Fibroblast of gingiva (primary cell): ENCODE measurements at regions not wholly inside any gene's neighbourhood (a gene's known extent, or its start where the extent isn't known, plus 50 kb on each side); places are given as distances from the start of the nearest gene placed in this dataset.
"Not testable (repeated sequence)": the region's sequence is repeated elsewhere in the genome, so short reads cannot be mapped to it uniquely, and the experiment has no call there.

Source experiments
- DNase-seq: peaks from one replicate; pipeline ENCODE4 v3.0.0-alpha.2; 2011; ENCODE audit warnings: low read depth

GRCh38 chr16:15307184-15307583 is 70.9 kb downstream of the NPIPA5 start:
- DNase-seq = not testable (repeated sequence)

- peak; percentile 0 for DNase-seq
These were observed 72.2 kb downstream of the NPIPA5 start for GRCh38 chr16:15305889-15306288.

GRCh38 chr16:15303667-15304324 is 74.3 kb downstream of the NPIPA5 start:
- DNase-seq = not testable (repeated sequence)

GRCh38 chr16:15297104-15297503 is 81.0 kb downstream of the NPIPA5 start:
- DNase-seq = not testable (repeated sequence)

- not testable (repeated sequence) for DNase-seq
These were observed 103.3 kb downstream of the NPIPA5 start for GRCh38 chr16:15274796-15275195.

- not testable (repeated sequence) for DNase-seq
These were observed 104.1 kb downstream of the NPIPA5 start for GRCh38 chr16:15273964-15274363.

GRCh38 chr16:15266941-15267340 is 111.2 kb downstream of the NPIPA5 start:
- not testable (repeated sequence) for DNase-seq

GRCh38 chr16:15262212-15262611 is 115.9 kb downstream of the NPIPA5 start:
- not testable (repeated sequence) for DNase-seq

- DNase-seq = not testable (repeated sequence)
These were observed 130.1 kb downstream of the NPIPA5 start for GRCh38 chr16:15247971-15248370.

GRCh38 chr16:15236674-15237323 is 141.3 kb downstream of the NPIPA5 start:
- not testable (repeated sequence) for DNase-seq

GRCh38 chr16:15235140-15235539 is 141.1 kb upstream of the RRN3 start:
- not testable (repeated sequence) for DNase-seq

- DNase-seq = not testable (repeated sequence)
These were observed 140.6 kb upstream of the RRN3 start for GRCh38 chr16:15234702-15235101.

GRCh38 chr16:15230432-15230831 is 136.4 kb upstream of the RRN3 start:
- DNase-seq = not testable (repeated sequence)

- DNase-seq = not testable (repeated sequence)
These were observed 135.6 kb upstream of the RRN3 start for GRCh38 chr16:15229661-15230060.

GRCh38 chr16:15224651-15225050 is 130.6 kb upstream of the RRN3 start:
- DNase-seq = not testable (repeated sequence)

GRCh38 chr16:15223398-15223797 is 129.3 kb upstream of the RRN3 start:
- DNase-seq = not testable (repeated sequence)

GRCh38 chr16:15219679-15220615 is 125.9 kb upstream of the RRN3 start:
- DNase-seq = not testable (repeated sequence)

GRCh38 chr16:15218856-15219500 is 124.9 kb upstream of the RRN3 start:
- peak; percentile 18 for DNase-seq

GRCh38 chr16:15207202-15207981 is 113.3 kb upstream of the RRN3 start:
- DNase-seq = peak; percentile 73

- DNase-seq = peak; percentile 43
These were observed 112.4 kb upstream of the RRN3 start for GRCh38 chr16:15206439-15206838.

- not testable (repeated sequence) for DNase-seq
These were observed 111.9 kb upstream of the RRN3 start for GRCh38 chr16:15205939-15206338.
